NCI-H1694 (cell line): ENCODE measurements at regions not wholly inside any gene's neighbourhood (a gene's known extent, or its start where the extent isn't known, plus 50 kb on each side); places are given as distances from the start of the nearest gene placed in this dataset.

Experiments
- DNase-seq: peaks from one replicate; lab custom pipeline; 2025; lab: John Stamatoyannopoulos, UW

- no peak for DNase-seq
Measured at GRCh38 chr3:25355034-25355885, 72.8 kb upstream of the RARB start.

- no peak for DNase-seq
Measured at GRCh38 chr3:25355998-25356397, 72.1 kb upstream of the RARB start.

DNA sequence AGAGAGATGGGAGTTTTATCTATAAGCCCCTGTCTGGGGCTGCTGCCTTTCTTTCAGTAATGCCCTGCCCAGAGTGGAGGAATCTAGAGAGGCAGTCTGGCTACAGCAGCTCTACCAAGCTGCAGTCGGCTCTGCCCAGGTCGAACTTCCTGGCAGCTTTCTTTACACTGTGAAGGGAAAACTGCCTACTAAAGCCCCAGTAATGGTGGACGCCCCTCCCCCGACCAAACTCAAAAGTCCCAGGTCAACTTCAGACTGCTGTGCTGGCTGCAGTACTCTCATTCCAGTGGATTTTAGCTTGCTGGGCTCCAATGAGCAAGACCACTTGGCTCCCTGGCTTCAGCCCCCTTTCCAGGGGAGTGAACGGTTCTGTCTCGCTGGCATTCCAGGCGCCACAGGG lies 65.9 kb upstream of the RARB start:
- DNase-seq = no peak

GRCh38 chr3:25365636-25366035 lies 62.4 kb upstream of the RARB start:
- no peak for DNase-seq

DNA sequence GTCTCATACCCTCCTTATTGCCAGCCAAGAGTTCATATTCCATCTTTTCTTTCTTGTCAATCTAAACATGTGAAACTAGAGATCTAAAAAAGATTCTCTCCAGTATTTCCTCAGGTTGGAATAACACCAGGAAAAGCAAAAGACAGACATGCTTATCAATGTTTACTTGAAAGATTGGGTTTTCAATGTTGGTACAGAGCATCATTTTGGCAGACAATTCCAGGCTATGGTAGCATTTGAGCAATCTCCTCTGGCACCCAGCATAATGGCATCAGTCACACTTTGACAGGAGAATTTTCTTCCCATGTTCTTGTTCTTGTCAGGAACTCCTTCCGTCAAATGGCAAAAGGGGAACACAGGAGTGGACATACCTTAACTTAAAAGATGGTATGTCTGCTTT lies 61.0 kb upstream of the RARB start:
- no peak for DNase-seq

DNA sequence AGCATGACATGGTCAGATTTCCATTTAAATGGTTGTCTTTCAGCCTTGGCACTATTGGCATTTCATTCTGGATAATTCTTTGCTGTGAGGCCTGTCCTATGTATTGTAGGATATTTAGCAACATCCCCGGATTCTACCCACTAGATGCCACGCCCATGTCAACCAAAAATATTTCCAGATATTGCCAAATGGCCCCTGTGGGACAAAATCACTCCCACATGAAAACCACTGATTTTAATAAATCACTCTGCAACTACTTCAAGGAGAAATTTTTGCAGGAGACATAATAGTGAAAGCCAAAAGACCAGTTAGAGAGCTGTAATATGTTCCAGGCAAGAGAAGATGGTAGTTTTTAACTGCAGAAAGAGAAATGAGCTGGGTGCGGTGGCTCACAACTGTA lies 55.9 kb upstream of the RARB start:
- DNase-seq = no peak

GRCh38 chr3:25376340-25376739 lies 51.7 kb upstream of the RARB start:
- DNase-seq = no peak

DNA sequence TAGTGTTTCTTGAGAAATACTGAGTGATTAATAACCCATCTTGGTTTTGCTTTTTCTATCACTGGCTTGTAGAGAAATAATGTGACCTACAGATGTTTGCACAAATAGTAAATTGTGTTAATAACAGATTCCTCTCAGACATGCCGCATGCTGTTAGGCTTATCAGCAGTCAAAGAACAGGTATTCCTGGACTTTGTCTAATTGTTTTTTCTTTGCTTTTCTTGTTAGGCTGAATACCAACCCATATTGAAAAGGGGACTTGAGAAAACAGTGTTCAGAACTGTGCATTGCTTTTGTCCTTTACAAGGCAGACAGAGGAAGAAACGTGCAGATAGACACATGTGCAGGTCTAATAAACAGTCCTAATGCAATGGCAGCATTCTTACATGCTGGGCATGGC lies 51.0 kb upstream of the RARB start:
- no peak for DNase-seq
